ENCODE measurements at regions not wholly inside any gene's neighbourhood (a gene's known extent, or its start where the extent isn't known, plus 50 kb on each side); places are given as distances from the start of the nearest gene placed in this dataset.

DNA sequence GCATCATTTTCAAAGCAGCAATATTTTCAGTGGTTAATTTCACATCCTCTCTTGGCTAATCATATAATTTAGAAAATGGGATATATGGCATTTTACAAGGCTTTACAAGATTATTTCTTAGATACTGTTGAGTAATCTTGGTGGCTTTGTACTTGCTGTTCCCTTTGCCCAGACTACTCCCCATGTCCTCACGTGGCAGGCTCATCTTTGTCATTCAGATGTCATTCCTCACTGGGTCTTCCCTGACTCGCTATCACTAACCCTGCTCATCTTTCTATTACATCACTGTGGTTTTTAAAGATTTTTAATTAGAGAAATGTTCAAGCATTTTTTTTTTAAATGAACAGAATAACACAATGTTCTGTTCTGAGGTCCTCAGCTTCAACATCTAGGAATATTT is 240.0 kb upstream of the IRX5 start:
- H3K9ac ChIP-seq, result no peak overlapping the region
- H3K27ac ChIP-seq, result no peak overlapping the region
- H3K4me3 ChIP-seq, result no peak overlapping the region
- no peak for TF ChIP-seq Cebpa-rat (IDR thresholded peaks at IDR 0.05)
- no peak overlapping the region for H3K4me2 ChIP-seq
- no peaks in the 10 kb centered on the region for H4K20me1 ChIP-seq
- H3K9me3 ChIP-seq, result no peaks in the 10 kb centered on the region
- H3K4me1 ChIP-seq, result no peaks in the 10 kb centered on the region
- H3K27me3 ChIP-seq, result no peaks in the 10 kb centered on the region
- H3K36me3 ChIP-seq, result no peaks in the 10 kb centered on the region

DNA sequence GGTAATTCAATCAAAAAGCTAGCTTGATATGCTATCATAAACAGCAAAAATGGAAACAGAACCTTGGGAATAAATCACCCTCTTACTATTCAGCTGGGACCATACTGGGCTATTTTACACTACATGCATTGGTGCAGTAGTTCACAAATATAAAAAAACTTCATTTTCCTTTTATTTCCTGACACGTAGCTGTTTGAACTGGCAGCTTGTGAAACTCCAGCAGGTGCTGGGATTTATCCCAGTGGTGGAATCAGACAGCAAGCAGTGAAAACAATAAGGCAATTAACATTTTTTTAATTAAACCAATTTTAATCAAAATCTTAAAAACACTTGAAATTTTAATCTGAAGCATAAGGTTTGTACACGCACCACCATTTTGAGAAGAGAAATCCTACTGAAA is 240.4 kb upstream of the IRX5 start:
- no peaks in the 10 kb centered on the region for H3K9me3 ChIP-seq
- H3K4me1 ChIP-seq, result no peaks in the 10 kb centered on the region
- no peak overlapping the region for H3K4me2 ChIP-seq
- no peaks in the 10 kb centered on the region for H3K36me3 ChIP-seq
- no peak overlapping the region for H3K9ac ChIP-seq
- H3K27ac ChIP-seq, result no peak overlapping the region
- H3K4me3 ChIP-seq, result no peak overlapping the region
- H3K27me3 ChIP-seq, result no peaks in the 10 kb centered on the region
- TF ChIP-seq Cebpa-rat (IDR thresholded peaks at IDR 0.05), result no peak
- no peaks in the 10 kb centered on the region for H4K20me1 ChIP-seq

DNA sequence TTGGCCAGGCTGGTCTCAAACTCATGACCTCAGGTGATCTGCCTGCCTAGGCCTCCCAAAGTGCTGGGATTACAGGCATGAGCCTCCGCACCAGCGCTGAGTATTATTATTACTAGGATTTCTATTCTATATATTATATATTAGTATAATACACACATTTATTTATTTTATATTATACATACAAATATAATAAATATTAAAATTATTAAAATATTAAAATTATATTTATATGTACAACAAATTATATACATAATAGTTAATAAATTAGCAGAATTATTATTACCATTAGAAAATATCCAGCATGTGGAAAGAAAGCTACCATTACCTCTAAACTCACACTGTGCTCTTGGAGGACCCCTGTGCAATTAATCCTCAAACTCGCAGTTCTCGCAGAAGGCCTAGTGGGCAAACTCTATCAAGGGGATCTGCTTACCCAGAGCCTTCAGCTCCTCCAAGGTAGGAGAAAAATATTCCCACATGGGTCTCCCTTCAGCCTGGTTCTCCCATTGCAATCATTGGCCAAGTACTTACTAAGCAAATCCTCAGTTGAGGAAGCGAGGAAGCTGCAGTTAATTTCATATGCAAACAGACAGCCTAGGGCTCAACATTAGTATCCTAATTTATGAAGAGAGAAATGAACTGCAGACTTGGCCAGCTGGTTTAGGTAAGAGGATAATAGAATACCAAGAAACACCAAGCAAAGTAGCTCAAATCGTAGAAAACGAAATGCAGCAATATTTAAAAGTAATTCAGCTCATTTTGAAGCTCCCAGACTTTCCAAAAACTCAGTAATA is 241.4 kb upstream of the IRX5 start:
- Histone ChIP-seq H4K20me1 (no peaks in the 10 kb centered on the region), H3K36me3 (no peaks in the 10 kb centered on the region), H3K4me2 (no peak overlapping the region), H3K27me3 (no peaks in the 10 kb centered on the region), H3K27ac (no peak overlapping the region), H3K9ac (no peak overlapping the region), H3K4me3 (no peak overlapping the region), H3K9me3 (no peaks in the 10 kb centered on the region), H3K4me1 (no peaks in the 10 kb centered on the region)
- TF ChIP-seq Cebpa-rat (IDR thresholded peaks at IDR 0.05), result no peak

DNA sequence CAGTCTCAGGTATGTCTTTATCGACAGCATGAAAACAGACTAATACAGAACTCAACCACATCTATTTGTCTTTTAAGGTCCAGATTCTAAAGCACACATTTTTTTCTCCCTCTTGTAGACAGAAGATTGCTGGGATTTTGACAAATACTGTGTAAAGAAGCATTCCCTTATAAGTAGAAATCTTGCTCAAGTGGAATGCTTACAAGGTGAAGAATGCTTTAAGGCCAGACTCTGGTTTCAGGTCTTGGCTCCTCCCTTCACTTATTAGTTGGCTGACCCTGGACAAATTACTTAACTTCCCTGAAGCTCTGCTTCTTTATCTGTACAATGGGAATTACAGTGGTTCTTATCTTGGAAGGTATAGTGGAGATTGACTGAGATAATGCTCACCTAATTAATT is 242.3 kb upstream of the IRX5 start:
- no peak overlapping the region for H3K9ac ChIP-seq
- no peak for TF ChIP-seq Cebpa-rat (IDR thresholded peaks at IDR 0.05)
- no peaks in the 10 kb centered on the region for H3K36me3 ChIP-seq
- no peak overlapping the region for H3K27ac ChIP-seq
- H3K4me3 ChIP-seq, result no peak overlapping the region
- H3K4me1 ChIP-seq, result no peaks in the 10 kb centered on the region
- no peaks in the 10 kb centered on the region for H4K20me1 ChIP-seq
- H3K9me3 ChIP-seq, result no peaks in the 10 kb centered on the region
- no peaks in the 10 kb centered on the region for H3K27me3 ChIP-seq
- H3K4me2 ChIP-seq, result no peak overlapping the region

DNA sequence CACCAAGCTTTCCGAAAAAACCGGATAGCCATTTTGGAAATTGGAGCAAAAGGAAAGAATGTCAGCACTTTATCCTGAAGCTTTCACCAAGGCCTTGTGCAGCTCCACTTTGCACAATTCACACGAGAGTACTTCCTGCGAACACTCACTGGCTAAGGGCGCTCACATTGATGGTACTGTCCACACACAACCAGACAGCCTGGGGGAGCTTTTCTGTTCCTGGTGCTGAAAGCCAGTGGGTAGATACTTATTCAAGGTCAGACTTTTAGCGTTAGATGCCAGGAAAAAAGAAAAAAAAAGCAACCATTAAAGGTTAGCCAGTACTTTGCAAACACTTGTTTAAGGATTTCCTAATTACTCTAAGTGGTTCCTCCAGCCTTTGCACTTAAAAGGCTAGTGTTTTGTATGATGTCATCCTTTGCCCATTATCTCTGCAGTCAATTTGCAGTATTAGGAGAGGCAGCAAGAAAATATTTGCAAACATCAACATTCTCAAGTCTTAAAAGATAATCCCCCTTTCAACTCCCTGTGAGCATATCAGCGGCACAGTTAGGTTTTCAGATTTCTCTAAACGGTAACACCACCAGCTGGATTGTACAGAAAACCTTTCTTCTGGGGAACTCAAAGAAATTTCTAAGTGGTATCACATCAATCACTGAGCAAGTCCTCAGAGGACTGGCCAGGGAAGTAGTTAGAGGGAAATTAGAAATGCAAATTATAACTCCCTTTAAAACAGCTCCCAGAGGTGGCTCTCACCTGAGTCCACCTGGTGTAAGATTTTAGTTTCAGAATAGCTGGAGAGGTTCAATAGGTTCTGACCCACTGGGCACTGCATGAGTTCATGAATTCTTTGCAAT is 243.4 kb upstream of the IRX5 start:
- H3K27ac ChIP-seq, result no peak overlapping the region
- H3K4me1 ChIP-seq, result no peaks in the 10 kb centered on the region
- H3K4me2 ChIP-seq, result no peak overlapping the region
- no peak overlapping the region for H3K9ac ChIP-seq
- H3K27me3 ChIP-seq, result no peaks in the 10 kb centered on the region
- H3K36me3 ChIP-seq, result no peaks in the 10 kb centered on the region
- no peaks in the 10 kb centered on the region for H3K9me3 ChIP-seq
- H3K4me3 ChIP-seq, result no peak overlapping the region
- no peak for TF ChIP-seq Cebpa-rat (IDR thresholded peaks at IDR 0.05)
- H4K20me1 ChIP-seq, result no peaks in the 10 kb centered on the region

DNA sequence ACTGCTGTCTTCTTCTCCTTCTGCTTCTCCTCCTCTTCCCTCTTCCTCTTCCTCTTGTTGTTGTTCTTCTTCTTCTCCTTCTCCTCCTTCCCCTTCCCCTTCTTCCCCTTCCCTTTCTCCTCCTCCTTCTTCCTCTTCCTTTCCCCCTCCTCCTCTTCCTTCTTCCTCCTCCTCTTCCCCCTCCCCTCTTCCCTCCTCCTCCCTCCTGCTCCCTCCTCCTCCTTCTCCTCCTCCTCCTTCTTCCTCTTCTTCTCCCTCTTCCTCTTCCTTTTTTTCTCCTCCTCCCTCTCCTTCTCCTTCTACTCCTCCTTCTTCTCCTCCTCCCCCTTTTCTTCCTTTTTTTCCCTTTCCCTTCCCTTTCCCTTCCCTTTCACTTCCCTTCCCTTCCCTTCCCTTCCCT is 245.0 kb upstream of the IRX5 start:
- Histone ChIP-seq H3K4me3 (no peak overlapping the region), H3K4me1 (no peaks in the 10 kb centered on the region), H4K20me1 (no peaks in the 10 kb centered on the region), H3K9ac (no peak overlapping the region), H3K27ac (no peak overlapping the region), H3K36me3 (no peaks in the 10 kb centered on the region), H3K9me3 (no peaks in the 10 kb centered on the region), H3K4me2 (no peak overlapping the region), H3K27me3 (no peaks in the 10 kb centered on the region)
- TF ChIP-seq Cebpa-rat (IDR thresholded peaks at IDR 0.05), result no peak

DNA sequence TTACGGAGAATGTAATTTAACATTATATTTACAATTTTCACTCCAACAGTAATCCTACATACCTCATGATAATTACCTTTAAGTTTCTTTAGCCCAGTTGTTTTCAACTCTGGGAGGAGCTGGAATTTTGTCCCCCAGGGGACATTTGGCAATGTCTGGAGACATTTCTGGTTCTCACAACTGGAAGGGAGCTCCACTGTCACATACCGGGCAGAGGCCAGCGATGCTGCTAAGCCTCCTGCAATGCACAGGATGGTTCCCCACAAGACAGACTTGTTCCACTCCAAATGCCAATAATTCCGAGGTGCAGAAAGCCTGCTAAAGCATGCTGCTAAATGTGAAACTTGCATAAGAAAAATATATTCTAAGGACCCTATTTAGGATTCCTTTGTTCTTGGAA is 251.1 kb upstream of the IRX5 start:
- Histone ChIP-seq H3K4me2 (no peak overlapping the region), H3K27me3 (no peaks in the 10 kb centered on the region), H3K4me1 (no peaks in the 10 kb centered on the region), H3K9ac (no peak overlapping the region), H3K4me3 (no peak overlapping the region), H3K9me3 (no peaks in the 10 kb centered on the region), H3K27ac (no peak overlapping the region), H3K36me3 (no peaks in the 10 kb centered on the region), H4K20me1 (no peaks in the 10 kb centered on the region)
- TF ChIP-seq Cebpa-rat (IDR thresholded peaks at IDR 0.05), result no peak

DNA sequence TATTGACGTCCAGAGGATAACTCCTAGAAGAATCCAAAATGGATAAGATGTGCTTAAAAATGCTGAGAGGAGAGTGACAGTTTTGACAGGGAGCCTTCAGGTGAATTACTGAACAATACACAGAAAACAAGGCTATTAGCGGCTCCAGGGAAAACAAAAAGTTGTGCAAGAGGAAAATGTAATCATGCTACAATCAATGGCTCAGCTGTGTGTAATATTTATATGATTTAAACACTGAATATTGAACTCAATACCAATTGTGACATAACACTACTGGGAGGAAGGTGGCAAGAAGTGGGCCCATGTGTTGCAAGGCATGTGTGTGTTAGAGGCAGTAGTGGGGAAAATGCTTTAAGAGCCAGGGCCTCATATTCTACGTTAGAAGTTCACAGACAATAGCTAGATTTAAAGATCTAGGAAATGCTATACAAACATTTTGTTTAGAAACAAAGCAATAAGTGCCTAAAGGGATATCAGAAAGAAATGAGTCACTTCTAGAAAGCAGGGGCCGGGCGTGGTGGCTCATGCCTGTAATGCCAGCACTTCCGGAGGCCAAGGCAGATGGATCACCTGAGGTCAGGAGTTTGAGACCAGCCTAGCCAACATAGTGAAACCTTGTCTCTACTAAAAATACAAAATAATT is 253.2 kb upstream of the IRX5 start:
- Histone ChIP-seq H3K36me3 (no peaks in the 10 kb centered on the region), H3K4me3 (no peak overlapping the region), H3K27me3 (no peaks in the 10 kb centered on the region), H3K4me2 (no peak overlapping the region), H4K20me1 (no peaks in the 10 kb centered on the region), H3K4me1 (no peaks in the 10 kb centered on the region), H3K27ac (no peak overlapping the region), H3K9me3 (no peaks in the 10 kb centered on the region), H3K9ac (no peak overlapping the region)
- TF ChIP-seq Cebpa-rat (IDR thresholded peaks at IDR 0.05), result no peak

DNA sequence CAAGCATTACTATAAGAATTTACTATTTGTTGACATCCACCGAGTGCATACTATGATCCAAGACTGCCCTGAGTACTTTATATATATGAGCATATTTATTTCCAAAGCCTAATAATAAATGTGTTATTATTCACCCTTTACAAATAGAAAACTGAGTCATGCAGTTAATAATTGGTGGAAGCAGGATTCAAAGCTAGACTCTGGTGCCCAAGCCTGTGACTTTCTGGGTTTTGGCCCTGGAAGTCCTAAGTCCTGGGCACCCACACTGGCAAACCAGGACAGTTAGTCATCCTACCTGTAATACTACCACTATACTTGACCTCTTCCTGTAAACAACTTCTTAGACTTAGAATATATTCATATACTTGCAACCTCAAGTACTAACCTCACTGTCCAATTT is 257.4 kb upstream of the IRX5 start:
- Histone ChIP-seq H4K20me1 (no peaks in the 10 kb centered on the region), H3K27me3 (no peaks in the 10 kb centered on the region), H3K9me3 (peaks cover 10% of the 10 kb centered on the region), H3K9ac (no peak overlapping the region), H3K4me3 (no peak overlapping the region), H3K4me2 (no peak overlapping the region), H3K27ac (no peak overlapping the region), H3K36me3 (no peaks in the 10 kb centered on the region), H3K4me1 (no peaks in the 10 kb centered on the region)
- no peak for TF ChIP-seq Cebpa-rat (IDR thresholded peaks at IDR 0.05)

DNA sequence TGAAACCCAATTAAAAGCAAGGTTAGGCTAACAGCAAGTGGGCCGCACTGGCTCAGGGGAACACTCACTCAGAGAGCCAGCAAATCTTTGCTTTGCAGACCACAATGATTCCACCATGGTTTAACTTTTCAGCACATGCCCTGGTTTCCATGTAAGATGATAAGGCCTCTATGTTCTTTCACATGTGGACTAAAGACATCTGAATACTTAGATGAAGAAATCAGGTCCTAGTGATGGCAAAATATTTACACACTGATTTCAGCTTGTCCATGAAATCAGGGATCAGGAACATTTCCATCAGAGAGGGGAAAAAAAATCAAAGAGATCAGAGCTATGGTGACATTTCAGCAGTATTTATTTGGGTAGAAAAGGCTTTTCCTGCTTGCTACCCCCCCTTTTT is 258.2 kb upstream of the IRX5 start:
- no peaks in the 10 kb centered on the region for H3K4me1 ChIP-seq
- H3K4me3 ChIP-seq, result no peak overlapping the region
- peaks cover 10% of the 10 kb centered on the region for H3K9me3 ChIP-seq
- no peak overlapping the region for H3K27ac ChIP-seq
- no peak for TF ChIP-seq Cebpa-rat (IDR thresholded peaks at IDR 0.05)
- H3K9ac ChIP-seq, result no peak overlapping the region
- no peaks in the 10 kb centered on the region for H3K27me3 ChIP-seq
- no peaks in the 10 kb centered on the region for H3K36me3 ChIP-seq
- no peak overlapping the region for H3K4me2 ChIP-seq
- H4K20me1 ChIP-seq, result no peaks in the 10 kb centered on the region

All from BLaER1 (cell line).